Stimulated activated CD4-positive, alpha-beta T cell treated with anti-CD3 and anti-CD28 coated beads, Interleukin-15, amount 100 ng/mL, for 24 hours (primary cell): ENCODE measurements at regions not wholly inside any gene's neighbourhood (a gene's known extent, or its start where the extent isn't known, plus 50 kb on each side); places are given as distances from the start of the nearest gene placed in this dataset.

Source experiments
- DNase-seq: peaks from one replicate; pipeline ENCODE4 v3.0.0-alpha.2; 2020

DNA sequence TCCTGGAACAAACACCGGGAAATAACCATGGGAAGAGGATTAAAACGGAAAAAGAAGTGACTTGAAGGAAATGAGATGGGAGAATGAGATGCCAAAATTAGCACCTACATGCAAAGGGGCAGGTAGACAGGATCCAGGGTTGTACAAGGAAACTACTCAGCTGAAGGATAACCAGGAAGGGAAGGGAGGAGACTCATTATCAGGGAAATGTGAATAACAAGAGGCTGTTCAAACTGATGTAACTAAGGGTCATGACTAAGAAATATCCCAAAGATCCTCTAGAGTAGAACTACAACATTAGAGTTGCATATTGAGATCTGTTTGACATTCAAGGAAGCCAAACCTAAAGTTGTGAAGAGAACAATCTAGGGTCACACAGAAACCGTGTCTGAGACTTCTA is 166.2 kb upstream of the SP8 start:
- DNase-seq: no peak

DNA sequence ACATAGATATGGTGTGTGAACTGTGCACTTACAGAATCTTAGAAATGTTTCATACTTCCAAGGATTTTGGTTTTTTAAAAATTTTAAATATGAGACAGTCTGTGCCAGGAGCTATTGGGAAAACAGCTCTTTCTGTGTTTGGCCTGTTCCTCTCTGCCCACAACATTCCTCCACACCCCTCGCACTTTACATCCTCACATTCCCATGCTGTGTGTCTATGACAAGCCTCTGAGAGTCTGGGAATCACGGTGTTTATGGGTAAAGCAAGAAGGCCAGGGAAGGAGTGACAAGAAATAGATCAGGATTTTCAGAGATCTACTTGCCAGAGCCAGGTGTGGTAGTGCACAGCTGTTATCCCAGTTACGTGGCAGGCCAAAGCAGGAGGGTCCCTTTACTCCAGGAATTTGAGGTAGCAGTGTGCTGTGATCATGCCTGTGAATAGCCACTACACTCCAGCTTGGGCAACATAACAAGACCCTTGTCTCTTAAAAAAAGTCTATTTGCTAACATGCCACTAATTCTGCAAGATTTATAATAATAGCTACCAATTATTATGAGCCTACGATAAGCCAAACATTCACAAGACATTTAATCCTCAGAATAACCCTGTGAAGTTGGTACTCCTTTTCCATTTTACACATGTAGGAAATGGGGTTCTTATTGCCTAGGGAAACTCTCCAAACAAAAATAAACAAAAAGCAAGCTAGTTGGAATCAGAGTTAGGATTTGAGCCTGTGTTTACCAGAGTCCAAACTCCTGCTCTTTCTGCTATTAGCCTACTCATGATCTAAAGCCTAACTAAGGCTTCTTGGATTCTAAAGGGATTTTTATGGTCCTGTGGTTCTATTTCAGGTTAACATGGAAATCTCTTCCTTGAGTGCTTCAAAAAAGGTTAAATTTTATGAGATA is 168.3 kb upstream of the SP8 start:
- DNase-seq: no peak

DNA sequence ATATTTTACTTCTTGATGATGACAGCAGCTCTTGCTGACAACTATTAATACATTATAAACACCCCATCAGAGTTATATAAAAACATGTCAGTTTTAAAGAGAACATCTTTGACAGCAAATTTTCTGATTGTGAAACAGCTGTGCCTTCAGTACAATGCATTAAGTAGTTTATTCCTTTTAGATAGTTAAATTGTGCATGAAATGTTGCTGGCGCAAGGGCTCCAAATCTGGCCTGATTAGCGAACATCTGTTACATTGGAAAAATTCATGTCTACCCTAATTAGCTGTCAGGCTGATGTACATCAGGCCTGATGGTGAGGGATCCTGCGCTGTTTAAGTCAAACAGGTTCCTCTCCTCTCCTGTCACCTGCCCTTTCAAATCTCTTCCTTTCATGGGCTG is 171.9 kb upstream of the SP8 start:
- DNase-seq: no peak

DNA sequence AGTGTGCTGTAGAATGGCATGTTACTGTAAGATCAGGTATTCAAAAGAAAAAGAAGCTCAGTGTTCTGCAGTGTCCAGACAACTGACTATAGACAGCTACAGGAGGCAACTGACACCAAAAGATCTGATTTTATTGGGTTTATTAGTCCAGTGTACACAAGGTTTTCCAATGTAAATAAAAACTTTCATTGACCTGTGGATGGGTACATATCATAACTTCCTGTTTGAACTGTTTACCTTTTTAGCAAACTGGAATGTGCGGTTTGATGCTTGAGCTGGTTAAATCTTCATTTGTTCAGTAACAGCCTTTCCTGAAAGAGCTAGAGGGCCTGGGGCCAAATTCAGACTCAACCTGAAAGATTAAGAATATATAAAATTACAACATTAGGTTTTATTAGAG is 172.6 kb upstream of the SP8 start:
- no peak for DNase-seq

DNA sequence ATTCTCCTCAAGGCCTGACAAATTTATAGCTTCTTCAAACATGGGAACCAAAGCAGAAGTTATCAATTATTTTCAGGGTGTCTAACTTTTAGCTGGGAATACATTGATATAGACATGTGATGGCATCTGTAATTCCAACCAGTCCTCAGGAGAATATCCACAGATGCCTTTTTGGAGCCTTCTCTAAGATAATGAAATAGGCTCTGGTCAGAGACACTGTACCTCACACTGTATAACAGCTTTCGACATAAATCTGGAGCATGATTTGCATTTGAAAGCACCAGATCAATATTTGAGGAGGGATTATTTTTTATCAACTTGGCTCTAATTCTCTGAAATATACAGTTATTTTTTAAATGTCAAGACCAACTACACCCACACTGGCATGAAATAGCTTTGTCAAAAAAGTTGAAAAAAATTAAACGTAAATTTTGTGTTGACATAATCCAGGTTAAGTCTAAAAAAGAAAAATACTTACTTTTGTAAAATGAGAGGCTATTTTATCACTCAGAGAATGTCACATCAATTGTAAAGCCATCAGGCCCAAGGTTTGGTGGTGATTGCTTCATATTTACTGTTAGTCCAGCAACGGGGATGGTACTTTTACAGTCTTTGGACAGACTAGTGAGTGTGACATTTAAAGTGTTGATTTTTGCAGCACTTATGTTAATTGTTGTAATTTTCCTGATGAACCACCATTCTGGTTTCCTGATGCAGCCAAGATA is 177.0 kb upstream of the SP8 start:
- DNase-seq: no peak

DNA sequence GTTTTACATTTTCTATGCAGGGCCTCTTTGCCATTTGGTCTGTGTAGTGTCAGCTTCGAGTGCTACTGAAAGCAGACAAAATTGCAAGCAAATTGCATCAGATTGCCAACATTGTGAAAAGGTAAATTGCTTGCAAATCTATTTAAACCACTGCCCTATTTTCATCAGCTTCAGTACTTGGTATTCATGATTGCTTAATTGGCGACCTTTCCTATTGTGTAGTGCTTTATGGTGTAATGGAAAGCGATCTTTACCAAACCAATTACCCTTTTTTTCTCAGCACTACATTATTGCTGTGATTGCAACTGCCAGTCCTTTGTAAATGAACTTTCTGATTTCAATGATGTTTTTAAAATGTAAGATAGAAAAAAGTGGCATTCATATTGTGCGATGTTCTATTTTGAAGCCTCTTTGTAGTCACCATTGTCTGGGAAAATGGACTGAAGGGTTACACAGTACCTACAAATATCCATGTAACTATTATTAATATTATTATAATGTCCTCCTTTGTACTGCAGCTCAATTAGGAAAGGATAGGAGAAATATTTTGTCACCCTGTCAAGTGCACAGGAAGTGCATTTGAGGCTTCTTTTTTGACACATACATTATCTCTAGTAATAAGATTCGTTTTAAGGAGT is 177.7 kb upstream of the SP8 start:
- no peak for DNase-seq

DNA sequence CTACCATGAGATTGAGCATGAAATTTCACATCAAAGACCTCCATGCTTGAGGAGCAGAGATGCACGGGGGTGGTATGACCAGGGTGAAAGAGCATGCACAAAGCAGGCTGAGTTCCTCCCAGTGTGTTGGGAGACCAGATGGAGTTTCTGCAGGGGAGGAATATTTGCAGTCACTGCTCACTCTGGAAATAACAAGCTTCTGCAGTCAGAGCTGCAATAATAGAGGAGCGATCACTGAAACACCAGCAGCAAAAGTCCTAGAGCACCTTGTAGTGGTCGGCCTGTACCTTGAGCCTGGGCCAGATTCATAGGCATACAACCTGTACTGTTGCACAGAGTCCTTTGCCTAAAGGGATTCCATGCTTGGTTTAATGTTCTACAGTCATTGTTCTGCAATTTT is 184.5 kb upstream of the SP8 start:
- DNase-seq: no peak

DNA sequence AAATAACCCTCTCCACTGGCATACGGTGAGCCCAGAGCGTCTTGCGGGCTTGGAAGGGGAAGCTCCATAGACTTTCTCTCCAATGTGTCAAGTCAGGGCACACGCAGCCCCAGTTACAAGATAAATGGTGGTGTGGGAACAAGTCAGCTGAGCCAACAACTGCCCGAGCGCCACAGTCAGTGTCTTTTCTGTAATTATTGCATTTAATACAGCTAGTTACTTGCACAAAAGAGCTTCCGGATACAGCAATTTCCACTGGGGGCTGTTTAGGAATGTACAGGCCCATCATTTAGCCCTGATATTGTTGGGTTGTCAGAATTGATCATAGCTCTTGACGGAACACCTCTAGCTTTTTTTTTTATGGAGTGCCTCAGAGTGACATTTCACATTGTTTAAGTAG is 193.5 kb upstream of the SP8 start:
- no peak for DNase-seq

DNA sequence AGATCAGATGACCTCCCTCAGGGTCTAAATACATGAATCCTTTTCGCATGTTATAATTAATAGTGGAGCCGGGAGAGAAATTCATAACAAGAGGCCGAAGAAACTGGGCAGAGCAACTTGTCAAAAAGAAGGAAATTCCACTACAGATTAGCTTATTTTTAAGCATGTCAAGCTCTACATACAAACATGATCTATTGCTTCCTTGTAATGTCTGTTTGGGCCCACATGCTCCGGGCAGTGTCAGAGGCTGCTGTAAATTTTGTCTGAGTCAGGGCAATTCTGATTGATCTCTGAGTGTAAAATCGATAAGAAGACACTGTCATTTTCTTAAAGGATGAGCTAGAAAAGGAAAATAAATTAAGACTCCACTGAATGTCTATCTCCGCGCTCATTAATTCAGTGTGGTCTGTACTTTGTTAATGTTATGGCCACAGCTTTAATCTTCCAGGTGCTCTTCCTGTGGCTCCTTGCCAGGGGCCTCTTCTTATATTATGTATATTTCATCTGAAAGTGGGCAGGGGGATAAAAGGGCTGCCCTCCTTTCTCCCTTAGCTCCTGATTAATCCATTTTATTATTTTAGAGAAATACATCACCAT is 194.1 kb upstream of the SP8 start:
- DNase-seq: no peak

DNA sequence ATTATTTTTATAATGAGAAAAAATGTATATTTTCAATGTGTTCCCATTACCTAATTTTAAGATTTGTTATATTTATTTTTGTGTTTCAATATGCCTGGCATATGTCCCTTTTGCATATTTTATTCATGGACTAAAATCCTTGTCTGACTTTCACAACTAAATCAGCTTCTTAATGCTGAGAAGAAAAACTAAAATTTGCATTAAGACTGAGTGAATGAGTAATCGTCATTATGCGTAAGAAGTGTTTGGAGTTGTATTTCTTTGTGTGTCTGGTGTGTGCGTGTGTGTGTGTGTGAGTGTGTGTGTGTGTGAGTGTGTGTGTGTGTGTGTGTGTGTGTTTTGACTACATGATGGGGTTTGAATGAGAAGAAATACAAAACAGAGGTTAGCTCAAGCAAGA is 201.7 kb upstream of the SP8 start:
- no peak for DNase-seq

DNA sequence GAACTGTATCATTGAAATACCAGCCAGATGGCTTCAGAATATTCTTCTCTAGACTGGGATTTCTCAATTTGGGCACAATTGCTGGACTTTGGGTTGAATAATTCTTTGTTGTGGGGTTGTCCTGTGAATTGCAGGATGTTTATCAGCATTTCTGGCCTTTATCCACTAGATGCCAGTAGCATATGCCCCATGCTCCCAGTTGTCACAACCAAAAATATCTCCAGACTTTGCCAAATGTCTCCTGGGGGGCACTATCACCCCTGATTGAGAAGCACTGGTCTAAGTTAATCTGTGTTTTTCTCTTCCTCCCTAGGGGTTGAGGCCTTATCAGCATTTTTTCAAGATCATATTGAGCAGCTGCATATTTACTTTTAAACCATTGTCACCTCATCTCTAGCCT is 204.9 kb upstream of the SP8 start:
- DNase-seq: no peak

DNA sequence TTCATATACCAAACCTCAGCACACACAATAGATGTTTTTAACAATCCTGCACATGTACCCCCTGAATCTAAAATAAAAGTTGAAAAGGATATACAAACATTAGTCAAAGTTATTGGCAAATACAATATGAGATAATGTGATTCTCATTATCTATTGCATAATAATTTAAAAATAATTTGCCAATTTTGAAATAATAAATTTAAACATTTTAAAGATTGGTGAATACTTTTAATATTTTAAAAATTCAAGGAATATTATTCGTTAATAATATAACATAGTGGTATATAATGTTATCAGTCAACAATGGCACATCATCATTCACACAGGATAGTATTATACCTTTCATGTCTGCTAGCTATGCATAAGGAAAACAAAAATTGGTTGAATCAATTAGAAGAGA is 207.0 kb upstream of the SP8 start:
- no peak for DNase-seq

DNA sequence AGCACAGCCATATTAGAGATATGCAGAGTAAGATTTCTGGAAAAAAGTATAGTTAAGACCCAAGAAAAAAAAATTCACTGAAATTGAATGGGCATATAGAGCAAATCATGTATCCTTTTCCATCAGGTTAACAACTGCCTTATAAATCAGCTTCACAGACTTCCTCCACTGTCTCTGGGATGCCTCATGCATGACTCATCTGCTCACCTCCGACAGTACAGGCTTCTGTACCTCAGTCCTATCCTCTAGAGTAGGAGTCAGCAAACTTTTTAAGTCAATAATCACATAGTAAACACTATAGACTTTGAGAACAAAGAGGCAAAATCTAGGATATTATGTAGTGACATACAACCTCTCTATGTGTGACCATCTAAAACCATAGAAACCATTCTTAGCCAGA is 211.6 kb upstream of the SP8 start:
- DNase-seq: no peak

DNA sequence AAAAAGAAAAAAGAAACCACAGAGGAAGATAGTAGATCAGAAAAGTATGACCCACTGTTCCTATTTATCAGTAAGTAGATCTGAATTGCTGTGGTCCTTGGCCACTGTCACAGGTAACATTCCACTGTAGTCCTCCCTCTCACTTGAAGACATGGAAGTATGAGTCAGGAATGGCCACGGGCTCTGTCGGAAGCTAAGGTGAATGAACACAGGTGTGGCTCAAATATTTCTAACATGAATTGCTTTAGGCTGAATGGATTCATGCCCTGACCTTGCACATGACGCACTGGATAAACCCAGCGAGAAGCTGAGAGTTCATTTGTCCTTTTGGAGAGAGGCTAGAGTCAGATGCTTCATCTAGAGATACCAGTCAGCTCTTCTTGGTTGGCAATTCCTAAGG is 224.5 kb upstream of the SP8 start:
- no peak for DNase-seq

DNA sequence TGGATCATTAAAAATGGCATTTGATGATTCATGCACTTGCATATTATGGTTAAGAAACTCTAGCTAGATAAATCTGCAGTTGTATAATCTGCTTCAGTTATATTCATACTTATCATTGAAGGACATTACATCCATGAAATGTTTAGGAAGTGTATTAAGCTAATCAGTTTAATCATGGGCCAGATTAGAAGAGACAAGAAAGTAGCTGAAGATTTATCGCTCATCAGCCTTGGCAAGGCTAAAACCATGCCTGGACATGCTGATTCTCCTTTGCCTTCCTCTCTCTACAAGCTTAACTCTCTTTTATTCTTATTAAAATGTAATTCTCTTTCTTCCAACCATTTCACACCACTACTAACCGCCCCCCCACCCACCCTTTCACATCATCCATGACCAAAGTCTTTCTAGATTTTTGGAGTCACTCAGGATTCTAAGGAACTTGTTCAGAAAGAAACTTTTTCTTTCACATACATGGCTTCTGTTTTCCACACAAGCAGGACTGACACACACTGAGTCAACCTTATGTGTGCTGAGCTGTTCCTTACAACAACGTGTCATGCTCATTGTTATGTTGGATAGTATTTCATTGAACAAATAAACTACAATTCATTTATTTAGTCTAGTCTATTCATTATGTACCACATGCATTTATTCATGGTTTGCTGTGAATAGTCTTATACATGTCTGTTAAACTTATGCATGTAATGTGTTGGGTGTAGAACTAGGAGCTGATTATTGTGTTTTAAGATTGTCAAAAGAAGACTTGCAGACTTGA is 227.3 kb upstream of the SP8 start:
- DNase-seq: no peak

DNA sequence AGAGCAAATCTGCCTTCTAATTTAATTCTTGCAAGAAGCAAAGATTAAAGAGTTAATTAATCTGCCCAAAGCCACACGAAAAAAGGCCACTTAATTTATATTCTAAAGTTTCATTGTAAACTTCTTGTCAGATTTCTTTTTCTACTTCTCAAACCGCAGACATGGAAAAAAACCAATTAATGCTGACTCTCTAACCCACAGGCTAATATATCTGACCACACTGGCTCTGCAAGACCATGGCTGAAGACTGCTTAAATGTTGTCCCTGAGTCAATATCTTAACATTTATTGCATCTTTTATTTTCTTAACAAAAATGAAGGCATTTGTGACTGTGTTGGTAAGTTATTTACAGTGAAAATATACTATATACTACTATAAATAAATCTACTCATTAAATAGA is 234.0 kb upstream of the SP8 start:
- no peak for DNase-seq

DNA sequence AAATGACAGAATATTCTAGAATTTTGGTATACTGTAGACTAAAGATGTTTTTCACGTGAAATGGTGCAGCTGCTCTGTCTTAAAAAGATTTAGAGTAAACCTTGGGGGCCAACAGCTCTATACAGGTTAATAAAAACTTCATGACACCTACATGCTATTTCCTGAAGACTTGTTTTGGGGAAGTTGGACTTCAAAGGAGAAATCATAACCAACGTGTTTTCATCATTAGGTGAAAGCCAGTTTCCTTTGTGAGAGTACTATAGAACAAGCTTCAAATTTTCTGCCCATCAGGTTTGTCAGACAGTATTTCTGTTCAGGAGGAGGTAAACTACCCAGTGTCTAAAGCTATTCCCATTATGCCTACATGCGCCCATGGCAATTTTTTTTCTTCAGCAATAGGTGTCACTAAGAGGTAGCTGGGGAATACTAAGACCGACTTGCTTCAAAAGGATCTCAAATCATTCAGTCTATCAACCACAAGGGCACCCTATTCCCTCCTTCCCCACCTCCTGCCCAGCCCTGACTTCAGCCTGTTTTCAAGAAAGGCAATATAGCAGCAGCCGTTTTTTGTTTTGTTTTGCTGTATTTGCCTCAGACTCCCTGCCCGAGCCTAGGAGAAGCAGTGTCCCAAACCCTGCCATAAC is 237.3 kb upstream of the SP8 start:
- DNase-seq: no peak

DNA sequence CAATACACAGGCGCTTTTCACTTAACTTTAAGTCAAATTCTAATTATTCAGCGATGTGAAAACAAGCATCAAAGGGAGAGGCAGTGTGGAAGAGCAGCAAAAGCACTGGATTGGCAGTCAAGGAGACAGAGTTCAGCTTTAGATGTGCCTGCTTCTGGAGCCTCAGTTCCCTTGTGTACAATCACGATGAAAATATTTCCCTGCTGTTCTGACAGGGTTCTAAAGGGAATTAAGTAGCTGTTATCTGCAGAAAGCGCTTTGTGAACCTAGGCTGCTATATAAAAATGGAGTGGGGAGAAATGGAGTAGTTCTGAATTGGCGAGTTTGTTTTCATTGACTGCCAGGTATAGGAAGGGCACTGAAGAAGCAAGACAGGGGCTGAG is 237.8 kb upstream of the SP8 start:
- DNase-seq: no peak

DNA sequence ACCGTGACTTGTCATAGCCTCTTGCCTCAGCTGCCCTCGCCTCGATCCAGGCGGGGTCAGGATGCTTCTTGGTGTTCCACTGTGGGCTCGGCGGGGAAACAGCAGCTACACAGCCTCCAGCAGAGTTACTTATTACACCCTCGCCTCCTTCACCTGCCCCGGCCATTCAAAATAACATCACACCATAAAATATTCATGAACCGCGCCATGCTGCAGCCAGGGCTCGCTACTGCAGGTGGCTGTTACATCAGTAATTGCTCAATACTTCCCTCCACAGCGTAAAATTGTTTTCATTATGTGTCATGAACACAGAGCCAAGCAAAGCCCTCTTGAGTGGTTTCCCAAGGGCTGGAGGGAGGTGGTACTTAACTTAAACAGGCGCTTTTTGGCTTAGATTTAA is 241.5 kb upstream of the SP8 start:
- DNase-seq: no peak

DNA sequence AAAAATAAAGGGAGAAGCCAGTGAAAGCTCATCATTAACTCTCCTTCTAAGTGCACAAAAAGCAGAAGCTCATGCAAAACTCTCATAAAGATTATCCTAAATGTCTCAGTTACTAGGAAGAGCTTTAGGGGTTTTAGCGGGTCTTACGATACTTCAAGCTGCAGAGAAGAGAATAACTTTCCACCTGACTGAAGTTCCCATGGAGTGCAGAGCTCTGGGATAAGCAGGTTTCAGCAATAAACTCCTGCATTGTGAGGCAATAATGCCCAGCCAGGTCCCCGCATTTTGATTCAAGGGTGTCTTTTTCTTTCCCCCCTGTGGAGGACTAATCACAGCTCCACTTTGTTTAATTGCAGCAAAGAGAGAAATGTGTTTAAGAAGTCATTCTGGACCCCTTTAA is 241.9 kb upstream of the SP8 start:
- DNase-seq: no peak

DNA sequence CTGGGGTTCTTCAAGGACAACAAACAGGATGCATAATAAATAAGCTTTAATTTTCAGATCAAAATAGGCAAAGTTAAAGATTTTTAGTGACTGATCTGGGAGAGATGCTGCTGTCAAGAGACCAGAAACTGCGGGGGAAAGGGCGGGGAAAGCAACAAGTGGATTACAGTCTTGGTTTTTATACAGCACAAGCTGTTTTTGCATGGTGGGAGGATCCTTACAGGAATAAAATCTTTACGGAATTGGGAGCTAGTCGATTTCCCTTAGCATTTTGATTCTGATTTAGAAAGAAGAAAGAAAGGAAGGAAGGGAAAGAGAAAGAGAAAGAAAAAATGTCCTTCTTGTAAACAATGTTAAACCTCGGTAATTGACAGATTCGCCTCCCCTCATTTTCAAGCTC is 242.3 kb upstream of the SP8 start:
- no peak for DNase-seq

DNA sequence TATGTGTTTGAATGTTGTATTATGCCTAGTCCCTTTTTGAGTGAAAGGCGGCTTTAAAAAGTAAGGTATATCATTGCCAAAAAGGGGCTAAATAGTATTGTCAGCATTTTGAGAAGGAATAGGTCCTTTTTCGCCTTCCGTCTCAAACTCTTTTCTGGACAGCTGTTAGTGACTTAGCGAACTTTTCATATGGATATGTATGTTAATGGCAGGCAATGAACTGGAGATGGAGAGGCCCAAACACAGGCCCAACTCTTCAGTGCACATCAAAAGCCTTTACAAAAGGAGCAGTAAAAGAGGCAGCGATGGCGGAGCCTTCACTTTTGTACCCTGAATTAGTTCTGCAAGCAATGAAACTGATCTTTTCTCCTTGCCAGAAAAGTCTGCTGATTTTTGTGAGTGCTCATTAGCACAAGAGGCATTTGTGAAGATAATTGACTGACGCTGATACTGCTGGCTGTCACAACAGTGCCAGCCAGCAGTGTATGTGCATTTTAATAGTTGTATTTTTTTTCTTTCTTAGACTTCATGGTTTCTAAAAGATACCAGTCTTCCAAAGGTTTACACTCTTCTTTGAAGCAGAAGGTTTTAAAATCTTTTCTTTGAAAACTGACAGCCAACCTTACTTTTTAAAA is 243.7 kb upstream of the SP8 start:
- DNase-seq: no peak
